GM21576 (cell line): ENCODE measurements at regions not wholly inside any gene's neighbourhood (a gene's known extent, or its start where the extent isn't known, plus 50 kb on each side); places are given as distances from the start of the nearest gene placed in this dataset.
"Not testable (repeated sequence)": the region's sequence is repeated elsewhere in the genome, so short reads cannot be mapped to it uniquely, and the experiment has no call there.

Experiments used
- ATAC-seq: cut with Tn5 transposase; IDR thresholded peaks from one replicate; pipeline ENCODE4 v1.9.1; 2021; ENCODE audit warnings: mild to moderate bottlenecking, moderate library complexity; ENCODE audit not compliant: unreplicated experiment

- ATAC-seq, result no peak
Measured at GRCh38 chr4:114034189-114034588, 54.7 kb upstream of the ARSJ start.

GRCh38 chr4:114036426-114036825, 57.0 kb upstream of the ARSJ start:
- ATAC-seq, result no peak

- ATAC-seq, result no peak
Measured at GRCh38 chr4:114036864-114037263, 57.4 kb upstream of the ARSJ start.

GRCh38 chr4:114037988-114038387, 58.5 kb upstream of the ARSJ start:
- no peak for ATAC-seq

- no peak for ATAC-seq
Measured at GRCh38 chr4:114038762-114039387, 59.4 kb upstream of the ARSJ start.

GRCh38 chr4:114040319-114041116, 61.1 kb upstream of the ARSJ start:
- peak; percentile 90 for ATAC-seq

- ATAC-seq, result no peak
Measured at GRCh38 chr4:114041117-114041475, 61.6 kb upstream of the ARSJ start.

GRCh38 chr4:114043116-114043515, 63.7 kb upstream of the ARSJ start:
- ATAC-seq, result no peak

GRCh38 chr4:114044351-114044750, 64.9 kb upstream of the ARSJ start:
- not testable (repeated sequence) for ATAC-seq

- ATAC-seq, result no peak
Measured at GRCh38 chr4:114046331-114046730, 66.9 kb upstream of the ARSJ start.

- not testable (repeated sequence) for ATAC-seq
Measured at GRCh38 chr4:114048154-114048553, 68.7 kb upstream of the ARSJ start.

- ATAC-seq, result no peak
Measured at GRCh38 chr4:114052227-114052626, 72.8 kb upstream of the ARSJ start.

GRCh38 chr4:114056599-114056998, 77.2 kb upstream of the ARSJ start:
- ATAC-seq, result no peak

GRCh38 chr4:114057746-114058145, 78.3 kb upstream of the ARSJ start:
- no peak for ATAC-seq

- ATAC-seq, result no peak
Measured at GRCh38 chr4:114062499-114062898, 83.1 kb upstream of the ARSJ start.

- ATAC-seq, result no peak
Measured at GRCh38 chr4:114072781-114073180, 93.3 kb upstream of the ARSJ start.

- ATAC-seq, result no peak
Measured at GRCh38 chr4:114076899-114077570, 97.6 kb upstream of the ARSJ start.

GRCh38 chr4:114077610-114078009, 98.2 kb upstream of the ARSJ start:
- ATAC-seq, result no peak

- ATAC-seq, result no peak
Measured at GRCh38 chr4:114078636-114079035, 99.2 kb upstream of the ARSJ start.

GRCh38 chr4:114081783-114082182, 102.3 kb upstream of the ARSJ start:
- ATAC-seq, result no peak

- ATAC-seq, result no peak
Measured at GRCh38 chr4:114082348-114082747, 102.9 kb upstream of the ARSJ start.
